Stimulated activated naive CD8-positive, alpha-beta T cell treated with anti-CD3 and anti-CD28 coated beads, Interleukin-15, Interleukin-2, amounts not matched to agents 100 ng/mL and 50 ng/mL, for 24 hours (primary cell): ENCODE measurements at regions not wholly inside any gene's neighbourhood (a gene's known extent, or its start where the extent isn't known, plus 50 kb on each side); places are given as distances from the start of the nearest gene placed in this dataset.

ENCODE experiments used
- H3K27ac Mint-ChIP-seq: one replicate; pipeline ENCODE4 v1.8.0; 2021; ENCODE audit warnings: mild to moderate bottlenecking, mixed read lengths
- H3K27me3 Mint-ChIP-seq: one replicate; pipeline ENCODE4 v1.8.0; 2021; ENCODE audit warnings: mixed read lengths
- H3K36me3 Mint-ChIP-seq: one replicate; pipeline ENCODE4 v1.8.0; 2021; ENCODE audit warnings: low read depth, mixed read lengths
- H3K4me1 Mint-ChIP-seq: one replicate; pipeline ENCODE4 v1.8.0; 2021; ENCODE audit warnings: low read depth, mixed read lengths
- H3K4me3 Mint-ChIP-seq: one replicate; pipeline ENCODE4 v1.8.0; 2021; ENCODE audit warnings: mild to moderate bottlenecking, mixed read lengths
- H3K9me3 Mint-ChIP-seq: one replicate; pipeline ENCODE4 v1.8.0; 2021; ENCODE audit warnings: mixed read lengths

GRCh38 chr14:51189600-51190376 lies 50.3 kb upstream of the TMX1 start:
- H3K36me3 Mint-ChIP-seq = no peaks in the 10 kb centered on the region
- no peaks in the 10 kb centered on the region for H3K27me3 Mint-ChIP-seq
- no peaks in the 10 kb centered on the region for H3K9me3 Mint-ChIP-seq
- H3K27ac Mint-ChIP-seq = no peak overlapping the region
- no peak overlapping the region for H3K4me3 Mint-ChIP-seq
- H3K4me1 Mint-ChIP-seq = peaks cover 8% of the 10 kb centered on the region
